ENCODE measurements at regions not wholly inside any gene's neighbourhood (a gene's known extent, or its start where the extent isn't known, plus 50 kb on each side); places are given as distances from the start of the nearest gene placed in this dataset.
"Not testable (repeated sequence)": the region's sequence is repeated elsewhere in the genome, so short reads cannot be mapped to it uniquely, and the experiment has no call there.

- peaks cover 2% of the 10 kb centered on the region for H3K27me3 Mint-ChIP-seq (ENCODE audit: insufficient read depth, low read depth)
- Histone ChIP-seq H3K36me3 (no peaks in the 10 kb centered on the region), H3K4me3 (no peak overlapping the region), H3K4me1 (no peaks in the 10 kb centered on the region), H3K4me2 (no peak overlapping the region), H3K27me3 (no peaks in the 10 kb centered on the region), H3K79me2 (ENCODE audit: low read depth) (no peaks in the 10 kb centered on the region), H4K20me1 (ENCODE audit: low read depth) (no peaks in the 10 kb centered on the region), H3F3A (ENCODE audit: low read depth) (no peaks in the 10 kb centered on the region), H3K27ac (no peak overlapping the region), H3K9me3 (ENCODE audit: low read depth) (no peaks in the 10 kb centered on the region), H3K9ac (no peak overlapping the region), H2AFZ (replicated peaks) (no peak overlapping the region)
- H3K36me3 Mint-ChIP-seq = no peaks in the 10 kb centered on the region
- peaks cover 9% of the 10 kb centered on the region for H3K9me3 Mint-ChIP-seq
- H3K4me3 Mint-ChIP-seq = no peak overlapping the region
- H3K4me1 Mint-ChIP-seq = no peaks in the 10 kb centered on the region
- TF ChIP-seq EZH2phosphoT487 (IDR thresholded peaks at IDR 0.05) (no peak), CTCF (IDR thresholded peaks at IDR 0.05) (no peak), EZH2 (IDR thresholded peaks at IDR 0.05) (no peak)
- H3K27ac Mint-ChIP-seq = no peak overlapping the region
- peak; percentile 10 for DNase-seq (ENCODE audit: low spot score)
Measured at GRCh38 chr2:57022496-57022895, 838.7 kb downstream of the CCDC85A start.

DNA sequence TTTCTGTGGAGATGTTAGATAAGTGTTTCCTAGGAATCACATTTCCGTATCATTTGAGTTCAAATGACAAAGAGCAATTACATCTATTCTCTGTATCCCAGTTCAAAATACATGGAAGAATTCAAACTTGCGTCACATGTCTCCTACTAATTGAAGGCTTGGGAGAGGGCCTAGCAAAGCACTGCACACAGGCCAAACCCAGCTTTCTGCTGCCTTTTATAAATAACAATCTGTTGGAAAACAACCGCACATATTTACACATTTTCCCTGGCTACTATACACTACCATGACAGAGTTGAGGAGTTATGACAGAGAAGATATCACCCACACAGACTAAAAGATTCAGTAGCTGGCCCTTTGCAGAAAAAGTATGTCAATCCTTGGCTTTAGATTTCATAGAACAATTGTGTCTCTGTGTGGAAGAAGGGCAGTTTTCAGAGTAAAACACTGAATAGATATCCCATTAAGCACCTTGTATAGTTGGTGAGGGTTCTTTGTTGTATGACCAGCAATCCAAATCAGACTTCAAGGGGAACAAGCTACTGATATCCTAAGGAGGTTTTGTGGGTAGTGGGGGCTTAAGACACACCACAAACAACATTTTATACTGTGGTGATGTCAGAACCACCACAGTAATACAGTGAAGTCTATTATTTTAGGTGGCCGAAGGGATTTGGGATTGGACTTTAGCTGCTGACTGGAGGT lies 861.3 kb downstream of the CCDC85A start:
- DNase-seq (ENCODE audit: low spot score) = no peak
- H3K4me1 Mint-ChIP-seq = no peaks in the 10 kb centered on the region
- Histone ChIP-seq H3K4me2 (no peak overlapping the region), H2AFZ (replicated peaks) (peak overlapping the region; percentile 12), H3K9me3 (ENCODE audit: low read depth) (no peaks in the 10 kb centered on the region), H4K20me1 (ENCODE audit: low read depth) (no peaks in the 10 kb centered on the region), H3K9ac (no peak overlapping the region), H3K27ac (no peak overlapping the region), H3K27me3 (no peaks in the 10 kb centered on the region), H3K4me1 (peaks cover 8% of the 10 kb centered on the region), H3K36me3 (no peaks in the 10 kb centered on the region), H3F3A (ENCODE audit: low read depth) (no peaks in the 10 kb centered on the region), H3K79me2 (ENCODE audit: low read depth) (no peaks in the 10 kb centered on the region), H3K4me3 (no peak overlapping the region)
- no peak overlapping the region for H3K27ac Mint-ChIP-seq
- no peaks in the 10 kb centered on the region for H3K9me3 Mint-ChIP-seq
- TF ChIP-seq CTCF (IDR thresholded peaks at IDR 0.05) (no peak), EZH2phosphoT487 (IDR thresholded peaks at IDR 0.05) (no peak), EZH2 (IDR thresholded peaks at IDR 0.05) (no peak)
- H3K36me3 Mint-ChIP-seq = no peaks in the 10 kb centered on the region
- no peak overlapping the region for H3K4me3 Mint-ChIP-seq
- no peaks in the 10 kb centered on the region for H3K27me3 Mint-ChIP-seq (ENCODE audit: insufficient read depth, low read depth)

DNA sequence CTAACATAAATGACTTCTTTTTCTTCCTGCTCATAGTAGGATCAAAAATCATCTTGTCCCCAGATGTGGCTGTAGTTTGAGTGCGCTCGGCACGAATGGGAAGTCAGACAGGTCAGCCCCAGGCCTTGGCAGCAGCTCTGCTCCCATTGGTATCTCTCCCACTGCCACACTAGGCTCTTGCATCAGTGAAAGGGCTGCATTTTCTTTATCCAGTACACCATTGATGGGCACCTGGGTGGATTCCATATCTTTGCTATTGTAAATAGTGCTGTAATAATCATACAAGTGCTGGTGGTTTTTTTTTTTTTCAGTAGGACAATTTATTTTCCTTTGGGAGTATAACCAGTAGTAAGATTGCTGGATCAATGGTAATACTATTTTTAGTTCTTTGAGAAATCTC lies 865.5 kb downstream of the CCDC85A start:
- Histone ChIP-seq H3K9me3 (ENCODE audit: low read depth) (no peaks in the 10 kb centered on the region), H3K27ac (no peak overlapping the region), H3K79me2 (ENCODE audit: low read depth) (no peaks in the 10 kb centered on the region), H3K9ac (no peak overlapping the region), H2AFZ (replicated peaks) (no peak overlapping the region), H4K20me1 (ENCODE audit: low read depth) (no peaks in the 10 kb centered on the region), H3K36me3 (no peaks in the 10 kb centered on the region), H3K27me3 (no peaks in the 10 kb centered on the region), H3K4me1 (peaks cover 8% of the 10 kb centered on the region), H3K4me2 (no peak overlapping the region), H3F3A (ENCODE audit: low read depth) (no peaks in the 10 kb centered on the region), H3K4me3 (no peak overlapping the region)
- Mint-ChIP-seq H3K4me1 (no peaks in the 10 kb centered on the region), H3K9me3 (no peaks in the 10 kb centered on the region), H3K27ac (no peak overlapping the region), H3K4me3 (no peak overlapping the region), H3K27me3 (ENCODE audit: insufficient read depth, low read depth) (no peaks in the 10 kb centered on the region), H3K36me3 (no peaks in the 10 kb centered on the region)
- no peak for TF ChIP-seq EZH2phosphoT487 (IDR thresholded peaks at IDR 0.05)
- no peak for DNase-seq (ENCODE audit: low spot score)

- no peaks in the 10 kb centered on the region for H3K9me3 ChIP-seq (ENCODE audit: low read depth)
- H3K4me2 ChIP-seq = no peak overlapping the region
- Mint-ChIP-seq H3K27me3 (ENCODE audit: insufficient read depth, low read depth) (no peaks in the 10 kb centered on the region), H3K4me3 (no peak overlapping the region), H3K27ac (no peak overlapping the region), H3K4me1 (no peaks in the 10 kb centered on the region), H3K9me3 (no peaks in the 10 kb centered on the region), H3K36me3 (no peaks in the 10 kb centered on the region)
- H3K9ac ChIP-seq = no peak overlapping the region
- H3K4me1 ChIP-seq = peaks cover 8% of the 10 kb centered on the region
- H3F3A ChIP-seq (ENCODE audit: low read depth) = no peaks in the 10 kb centered on the region
- TF ChIP-seq CTCF (IDR thresholded peaks at IDR 0.05) (no peak), EZH2 (IDR thresholded peaks at IDR 0.05) (no peak), EZH2phosphoT487 (IDR thresholded peaks at IDR 0.05) (no peak)
- no peaks in the 10 kb centered on the region for H3K27me3 ChIP-seq
- no peak overlapping the region for H3K4me3 ChIP-seq
- no peaks in the 10 kb centered on the region for H3K79me2 ChIP-seq (ENCODE audit: low read depth)
- no peak for DNase-seq (ENCODE audit: low spot score)
- no peaks in the 10 kb centered on the region for H4K20me1 ChIP-seq (ENCODE audit: low read depth)
- no peaks in the 10 kb centered on the region for H3K36me3 ChIP-seq
- H3K27ac ChIP-seq = no peak overlapping the region
- H2AFZ ChIP-seq (replicated peaks) = no peak overlapping the region
Measured at GRCh38 chr2:57050007-57050406, 866.2 kb downstream of the CCDC85A start.

GRCh38 chr2:57066301-57066700 lies 882.5 kb downstream of the CCDC85A start:
- not testable (repeated sequence) for H3K27me3 Mint-ChIP-seq (ENCODE audit: insufficient read depth, low read depth); H3K36me3 ChIP-seq; H3K27me3 ChIP-seq; H3K4me1 ChIP-seq; H3F3A ChIP-seq (ENCODE audit: low read depth); H3K9me3 ChIP-seq (ENCODE audit: low read depth); H3K4me3 Mint-ChIP-seq; H3K4me3 ChIP-seq; H3K4me1 Mint-ChIP-seq; H3K27ac Mint-ChIP-seq; DNase-seq (ENCODE audit: low spot score); H3K36me3 Mint-ChIP-seq; H3K9me3 Mint-ChIP-seq; H4K20me1 ChIP-seq (ENCODE audit: low read depth); H3K27ac ChIP-seq; H2AFZ ChIP-seq (replicated peaks); H3K4me2 ChIP-seq; H3K79me2 ChIP-seq (ENCODE audit: low read depth); H3K9ac ChIP-seq
